ENCODE measurements at regions not wholly inside any gene's neighbourhood (a gene's known extent, or its start where the extent isn't known, plus 50 kb on each side); places are given as distances from the start of the nearest gene placed in this dataset.

- peak; percentile 85 for DNase-seq
Observed at GRCh38 chr5:108642170-108642906, 105.4 kb upstream of the FER start.

GRCh38 chr5:108641596-108641995 is 106.1 kb upstream of the FER start:
- no peak for DNase-seq

GRCh38 chr5:108639366-108639765 is 108.3 kb upstream of the FER start:
- DNase-seq: no peak

GRCh38 chr5:108638021-108638420 is 109.7 kb upstream of the FER start:
- no peak for DNase-seq

- no peak for DNase-seq
Observed at GRCh38 chr5:108637134-108637533, 110.6 kb upstream of the FER start.

- no peak for DNase-seq
Observed at GRCh38 chr5:108636135-108636853, 111.4 kb upstream of the FER start.

- DNase-seq: no peak
Observed at GRCh38 chr5:108634617-108635288, 112.9 kb upstream of the FER start.

GRCh38 chr5:108634010-108634616 is 113.6 kb upstream of the FER start:
- no peak for DNase-seq

GRCh38 chr5:108629779-108630528 is 117.7 kb upstream of the FER start:
- DNase-seq: no peak

- no peak for DNase-seq
Observed at GRCh38 chr5:108625654-108626053, 122.0 kb upstream of the FER start.

- DNase-seq: no peak
Observed at GRCh38 chr5:108623826-108624225, 123.9 kb upstream of the FER start.

GRCh38 chr5:108620516-108620915 is 127.2 kb upstream of the FER start:
- DNase-seq: no peak

GRCh38 chr5:108619815-108620214 is 127.9 kb upstream of the FER start:
- DNase-seq: no peak

- DNase-seq: no peak
Observed at GRCh38 chr5:108617467-108618435, 129.9 kb upstream of the FER start.

- no peak for DNase-seq
Observed at GRCh38 chr5:108615216-108615615, 132.5 kb upstream of the FER start.

- no peak for DNase-seq
Observed at GRCh38 chr5:108607421-108607820, 140.3 kb upstream of the FER start.

GRCh38 chr5:108606185-108606584 is 141.5 kb upstream of the FER start:
- no peak for DNase-seq

- no peak for DNase-seq
Observed at GRCh38 chr5:108602830-108603229, 144.9 kb upstream of the FER start.

- no peak for DNase-seq
Observed at GRCh38 chr5:108590799-108591198, 156.9 kb upstream of the FER start.

- DNase-seq: no peak
Observed at GRCh38 chr5:108588323-108588722, 159.4 kb upstream of the FER start.

- no peak for DNase-seq
Observed at GRCh38 chr5:108587821-108588220, 159.9 kb upstream of the FER start.

- DNase-seq: no peak
Observed at GRCh38 chr5:108581026-108581425, 166.7 kb upstream of the FER start.

All from hematopoietic multipotent progenitor cell treated with erythropoietin and hydrocortisone succinate and interleukin-3 and kit ligand, for 8 days (in vitro differentiated cells).